C4-2B (cell line): ENCODE measurements at regions not wholly inside any gene's neighbourhood (a gene's known extent, or its start where the extent isn't known, plus 50 kb on each side); places are given as distances from the start of the nearest gene placed in this dataset.

Experiments used
- ZFX ChIP-seq: fragments of 450-650 bp; IDR thresholded peaks from 2 replicates; pipeline ENCODE4 v1.6.1; 2017
- TF ChIP-seq, protein P1 (sequence below): fragments of 450-650 bp; conservative IDR thresholded peaks from 2 replicates; pipeline ENCODE4 v1.5.1; 2017; ENCODE audit warnings: mild to moderate bottlenecking

DNA sequence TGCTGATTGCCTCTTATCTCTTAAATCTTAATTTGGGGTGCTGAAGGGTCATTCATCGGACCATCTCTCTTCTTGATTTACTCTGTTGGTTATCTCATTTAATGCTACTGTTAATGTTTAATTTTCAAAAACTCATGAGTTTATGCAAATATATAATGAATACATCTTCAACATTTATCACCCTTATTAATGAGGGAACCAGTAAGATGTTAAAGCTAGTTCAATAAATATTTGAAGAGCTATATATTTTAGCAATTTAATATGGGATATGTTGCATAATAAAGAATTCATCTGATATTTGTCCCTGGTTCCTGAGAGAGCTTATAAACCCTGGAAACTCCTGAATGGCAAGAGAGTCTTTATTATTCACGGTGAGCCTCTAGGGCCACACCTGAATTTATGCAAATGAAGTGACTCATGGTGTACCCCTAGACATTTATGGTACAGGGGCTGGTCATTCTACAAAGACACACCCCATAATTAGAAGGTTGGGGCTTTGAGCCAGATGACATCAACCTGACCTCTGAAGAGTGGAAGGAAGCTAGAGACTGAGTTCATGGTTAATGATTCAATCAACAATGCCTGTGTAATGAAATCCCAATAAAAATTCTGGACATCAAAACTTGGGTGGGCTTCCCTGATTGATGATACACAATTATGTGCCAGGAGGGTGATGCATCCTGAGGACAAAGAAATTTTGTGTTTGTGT, 339.5 kb upstream of the ZNF608 start:
- TF ChIP-seq, protein P1, sequence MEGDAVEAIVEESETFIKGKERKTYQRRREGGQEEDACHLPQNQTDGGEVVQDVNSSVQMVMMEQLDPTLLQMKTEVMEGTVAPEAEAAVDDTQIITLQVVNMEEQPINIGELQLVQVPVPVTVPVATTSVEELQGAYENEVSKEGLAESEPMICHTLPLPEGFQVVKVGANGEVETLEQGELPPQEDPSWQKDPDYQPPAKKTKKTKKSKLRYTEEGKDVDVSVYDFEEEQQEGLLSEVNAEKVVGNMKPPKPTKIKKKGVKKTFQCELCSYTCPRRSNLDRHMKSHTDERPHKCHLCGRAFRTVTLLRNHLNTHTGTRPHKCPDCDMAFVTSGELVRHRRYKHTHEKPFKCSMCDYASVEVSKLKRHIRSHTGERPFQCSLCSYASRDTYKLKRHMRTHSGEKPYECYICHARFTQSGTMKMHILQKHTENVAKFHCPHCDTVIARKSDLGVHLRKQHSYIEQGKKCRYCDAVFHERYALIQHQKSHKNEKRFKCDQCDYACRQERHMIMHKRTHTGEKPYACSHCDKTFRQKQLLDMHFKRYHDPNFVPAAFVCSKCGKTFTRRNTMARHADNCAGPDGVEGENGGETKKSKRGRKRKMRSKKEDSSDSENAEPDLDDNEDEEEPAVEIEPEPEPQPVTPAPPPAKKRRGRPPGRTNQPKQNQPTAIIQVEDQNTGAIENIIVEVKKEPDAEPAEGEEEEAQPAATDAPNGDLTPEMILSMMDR, result no peak
- no peak for TF ChIP-seq ZFX
